ENCODE measurements at regions not wholly inside any gene's neighbourhood (a gene's known extent, or its start where the extent isn't known, plus 50 kb on each side); places are given as distances from the start of the nearest gene placed in this dataset.
"Not testable (repeated sequence)": the region's sequence is repeated elsewhere in the genome, so short reads cannot be mapped to it uniquely, and the experiment has no call there.

DNA sequence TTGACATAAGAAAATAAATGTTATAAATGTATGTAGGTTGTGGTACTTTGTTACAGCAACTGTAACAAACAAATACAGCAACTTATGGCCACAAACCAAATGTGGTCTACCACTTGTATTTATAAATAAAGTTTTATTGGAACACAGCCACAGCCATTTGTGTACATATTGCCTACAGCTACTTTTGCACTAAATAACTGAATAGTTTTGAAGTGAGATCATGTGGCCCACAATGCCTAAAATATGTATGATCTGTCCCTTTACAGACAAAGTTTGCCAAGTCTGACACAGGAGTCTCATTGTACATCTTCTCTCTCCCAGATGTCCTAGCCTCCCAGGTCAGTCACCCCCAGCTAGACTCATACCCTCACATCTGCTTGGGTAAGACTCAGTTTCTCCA, 283.6 kb upstream of the PRDM9 start:
- no peak for DNase-seq

DNA sequence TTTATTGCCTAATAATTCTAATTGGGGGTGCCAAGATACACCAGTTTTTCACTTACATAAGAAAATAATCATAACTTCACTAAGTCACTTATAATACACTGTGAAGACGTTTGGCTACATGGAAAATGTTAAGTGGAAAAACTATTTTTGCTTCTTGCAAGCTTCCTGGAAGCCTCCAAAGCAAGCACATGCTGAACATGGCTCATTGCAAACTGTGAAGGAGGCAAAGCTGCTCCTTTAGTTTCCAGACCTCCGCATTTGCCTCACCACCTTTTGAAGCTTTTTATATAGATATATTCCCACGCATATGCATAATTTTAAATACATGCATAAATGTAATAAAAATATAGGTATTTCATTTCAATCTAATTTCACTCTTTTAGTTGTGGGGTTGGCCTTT, 285.6 kb upstream of the PRDM9 start:
- DNase-seq, result no peak

DNA sequence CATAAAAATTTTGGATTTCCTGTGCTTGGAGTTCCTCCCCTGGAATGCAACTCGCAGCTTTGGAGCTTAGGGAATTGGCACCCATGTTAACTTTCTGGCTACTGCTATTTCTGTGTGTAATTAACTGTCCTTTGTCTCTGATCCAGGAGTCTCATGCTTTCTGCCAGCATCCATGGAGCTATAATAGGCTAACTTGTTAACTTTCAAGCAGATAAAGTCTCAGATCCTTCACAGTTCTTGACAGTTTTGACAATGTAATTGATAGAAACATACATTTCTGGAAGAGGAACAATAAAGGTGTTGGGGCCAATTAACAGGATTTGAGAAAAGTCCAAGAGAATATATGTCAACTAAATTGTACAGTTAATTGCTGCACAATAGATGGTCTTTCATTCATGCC, 290.2 kb upstream of the PRDM9 start:
- DNase-seq, result no peak

DNA sequence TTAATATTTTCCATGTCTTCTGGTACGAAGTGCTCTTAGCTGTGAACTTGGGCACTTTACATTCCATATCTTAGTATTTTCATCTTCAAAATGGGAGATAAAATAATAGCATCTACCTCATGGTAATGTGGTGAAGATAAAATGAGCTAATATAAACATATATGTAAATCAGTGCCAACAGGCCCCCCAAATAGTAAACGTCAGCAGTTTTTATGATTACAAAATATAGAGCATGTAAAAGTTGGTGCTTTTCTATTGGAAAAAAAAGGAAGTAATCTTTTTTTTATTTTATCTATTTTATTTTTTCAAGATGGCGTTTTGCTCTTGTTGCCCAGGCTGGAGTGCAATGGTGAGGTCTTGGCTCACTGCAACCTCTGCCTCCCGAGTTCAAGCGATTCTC, 291.1 kb upstream of the PRDM9 start:
- DNase-seq, result no peak

DNA sequence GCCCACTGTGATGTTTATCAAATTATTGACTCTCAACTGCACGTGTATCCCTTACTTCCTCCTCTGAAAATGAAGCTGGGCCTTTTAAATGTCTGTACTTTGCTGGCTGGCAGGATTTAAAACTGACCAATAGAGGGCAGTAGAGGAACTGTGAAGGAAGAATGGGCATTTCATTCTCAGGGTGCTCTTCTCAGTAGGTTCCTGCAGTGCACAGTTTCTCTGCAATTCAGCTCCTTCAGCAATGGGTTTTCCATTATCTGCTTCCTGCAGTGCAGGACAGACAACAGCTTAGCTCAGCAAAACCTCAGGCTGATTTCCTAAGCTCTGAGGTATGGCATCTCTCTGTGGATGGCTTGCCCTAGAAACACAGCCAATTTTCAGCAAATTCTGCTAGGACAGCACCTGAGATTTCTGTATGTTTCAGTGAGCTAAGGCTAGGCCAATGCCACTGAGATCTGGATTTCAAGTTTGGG, 298.4 kb upstream of the PRDM9 start:
- peak; percentile 40 to 51 for DNase-seq

DNA sequence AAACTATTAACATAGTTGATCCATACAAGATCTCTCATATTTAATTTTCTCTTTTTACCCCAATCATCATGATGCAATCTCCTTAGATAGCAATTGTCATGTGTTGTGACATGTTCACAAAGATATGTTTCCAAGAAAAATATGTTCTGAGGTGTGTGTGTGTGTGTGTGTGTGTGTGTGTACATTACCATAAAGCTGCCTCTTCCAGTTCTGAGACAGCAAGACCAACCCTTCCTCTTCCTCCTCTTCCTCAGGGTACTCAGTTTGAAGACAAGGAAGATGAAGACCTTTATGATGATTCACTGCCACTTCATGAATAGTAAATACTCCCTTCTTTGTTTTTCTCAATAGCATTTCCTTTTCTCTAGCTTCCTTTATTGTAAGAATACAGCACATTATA, 303.3 kb upstream of the PRDM9 start:
- no peak for DNase-seq

DNA sequence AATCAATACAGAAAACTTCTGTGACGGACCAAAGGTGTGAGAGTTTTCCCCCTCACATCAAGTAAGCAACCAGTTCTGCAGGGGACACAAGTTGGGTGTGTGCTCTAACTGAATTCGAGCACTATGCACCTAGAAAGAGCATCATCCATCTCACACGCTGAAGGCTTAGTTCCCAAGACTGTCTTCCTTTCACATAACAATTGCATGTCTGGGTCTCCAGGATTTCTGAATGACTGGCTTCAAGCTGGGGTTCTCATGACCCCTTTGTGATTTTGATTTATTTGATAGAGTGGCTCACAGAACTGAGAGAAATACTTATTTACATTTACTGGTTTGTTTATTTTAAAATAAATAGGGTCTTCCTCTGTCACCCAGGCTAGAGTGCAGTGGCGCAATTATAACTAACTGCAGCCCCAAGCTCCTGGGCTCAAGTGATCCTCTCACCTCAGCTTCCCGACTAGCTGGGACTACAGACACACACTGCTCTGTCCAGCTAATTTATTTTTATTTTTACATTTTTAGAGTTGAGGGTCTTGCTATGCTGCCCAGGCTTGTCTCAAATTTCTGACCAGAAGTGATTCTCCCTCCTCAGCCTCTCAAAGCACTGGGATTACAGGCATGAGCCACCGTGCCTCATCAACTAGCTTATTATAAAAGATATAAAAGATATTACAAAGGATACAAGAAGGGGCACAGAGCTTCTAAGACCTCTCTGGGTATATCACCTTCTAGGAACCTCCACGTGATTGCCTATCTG, 316.7 kb upstream of the CDH12 start:
- DNase-seq, result no peak

DNA sequence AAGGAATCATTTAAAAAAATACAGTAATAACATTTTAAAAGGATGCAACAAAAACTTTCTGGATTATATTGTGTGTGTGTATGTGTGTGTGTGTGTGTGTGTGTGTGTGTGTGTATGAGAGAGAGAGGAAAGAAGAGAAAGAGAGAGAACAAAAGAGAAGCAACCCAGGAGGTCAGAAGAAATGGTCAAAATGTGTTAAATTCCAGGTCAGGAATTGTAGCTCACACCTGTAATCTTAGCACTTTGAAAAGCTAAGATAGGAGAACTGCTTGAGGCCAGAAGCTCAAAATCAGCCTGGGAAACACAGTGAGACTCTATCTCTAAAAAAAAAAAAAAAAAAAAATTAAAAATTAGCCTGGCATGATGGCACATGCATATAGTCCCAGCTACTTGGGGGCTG, 311.8 kb upstream of the CDH12 start:
- no peak for DNase-seq

DNA sequence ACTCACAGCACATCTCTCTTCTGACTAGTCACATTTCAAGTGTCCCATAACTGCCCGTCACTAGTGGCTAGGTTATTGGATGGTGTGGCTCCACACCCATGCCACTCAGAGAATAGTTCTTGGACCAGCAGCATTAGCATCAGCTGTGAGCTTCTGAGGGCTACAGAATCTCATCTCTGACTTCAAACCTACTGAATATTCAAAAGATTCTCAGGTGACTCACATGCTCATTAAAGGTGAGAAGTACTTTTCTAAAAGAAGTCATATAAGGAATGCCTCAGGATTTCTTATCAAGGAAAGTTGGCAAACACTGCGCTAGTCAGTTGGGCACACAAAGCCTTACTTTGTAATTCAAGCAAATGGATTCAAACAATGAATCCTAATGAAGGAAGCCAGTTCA, 305.0 kb upstream of the CDH12 start:
- no peak for DNase-seq

DNA sequence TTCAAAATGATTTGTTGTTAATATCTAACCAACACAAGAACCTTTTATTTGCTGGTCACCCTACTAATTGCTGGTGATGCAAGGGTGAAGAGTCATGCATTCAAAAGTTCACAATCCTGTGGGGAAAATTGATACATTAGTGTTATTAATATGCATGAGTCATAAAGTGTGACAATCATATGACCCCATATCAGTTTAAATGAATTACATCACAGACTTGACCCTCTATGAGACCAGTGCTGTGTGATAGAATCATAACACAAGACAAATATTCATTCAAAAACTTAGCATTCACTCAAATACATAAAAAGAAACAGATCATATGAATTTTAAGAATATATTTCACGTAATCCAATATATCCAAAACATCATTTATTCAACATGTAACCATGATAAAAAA, 304.6 kb upstream of the CDH12 start:
- DNase-seq, result no peak

DNA sequence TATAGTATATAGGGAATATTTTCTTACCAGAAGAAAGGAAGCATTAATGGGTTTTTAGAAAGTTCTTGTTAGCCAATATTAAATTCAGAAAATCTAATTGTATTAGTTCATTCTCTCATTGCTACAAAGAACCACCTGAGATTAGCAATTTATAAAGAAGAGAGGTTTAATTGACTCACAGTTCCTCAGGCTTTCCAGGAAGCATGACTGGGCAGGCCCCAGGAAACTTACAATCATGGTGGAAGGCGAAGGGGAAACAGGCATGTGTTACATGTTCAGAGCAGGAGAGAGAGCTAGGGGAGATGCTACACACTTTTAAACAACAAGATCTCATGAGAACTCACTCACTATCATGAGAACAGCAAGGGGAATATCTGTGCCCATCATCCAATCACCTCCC, 304.0 kb upstream of the CDH12 start:
- no peak for DNase-seq

DNA sequence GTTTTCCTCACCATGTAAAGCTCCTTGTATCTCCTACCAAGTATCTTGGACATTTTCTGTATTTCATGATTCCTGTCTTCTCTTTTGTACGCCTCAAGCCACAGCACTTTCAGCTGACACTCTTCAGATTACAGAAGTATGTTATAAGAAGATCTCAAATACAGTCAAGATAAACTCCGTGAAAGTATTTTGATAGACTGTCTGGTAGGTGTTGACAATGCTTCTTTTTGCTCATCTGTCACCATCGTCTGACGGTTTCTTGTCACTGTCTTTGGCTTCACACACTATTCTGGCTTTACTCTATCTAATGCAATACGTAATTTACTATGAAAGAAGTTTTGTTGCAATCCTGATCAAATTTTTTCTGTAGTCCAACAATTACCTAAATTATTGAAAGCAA, 294.5 kb upstream of the CDH12 start:
- no peak for DNase-seq

DNA sequence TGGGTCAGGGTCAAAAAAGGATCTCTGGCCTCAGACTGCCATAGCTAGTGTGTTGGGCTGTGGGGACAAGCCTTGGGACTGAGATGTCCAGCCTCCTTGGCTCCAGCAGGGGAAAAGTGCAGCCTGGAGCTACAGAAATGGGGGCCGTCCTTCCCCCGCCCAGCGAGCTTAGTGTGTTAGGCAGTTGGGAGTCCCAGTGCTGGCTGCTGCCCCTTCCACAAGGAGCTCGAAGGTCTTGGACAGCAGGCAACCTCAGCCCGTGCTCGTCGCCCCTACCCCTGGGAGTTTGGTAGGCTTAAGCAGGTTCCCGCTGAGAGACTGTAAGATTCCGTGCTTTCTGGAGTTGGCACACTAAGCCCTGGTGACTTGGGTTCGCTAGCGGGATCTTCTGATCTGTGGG, 293.0 kb upstream of the CDH12 start:
- DNase-seq, result no peak

DNA sequence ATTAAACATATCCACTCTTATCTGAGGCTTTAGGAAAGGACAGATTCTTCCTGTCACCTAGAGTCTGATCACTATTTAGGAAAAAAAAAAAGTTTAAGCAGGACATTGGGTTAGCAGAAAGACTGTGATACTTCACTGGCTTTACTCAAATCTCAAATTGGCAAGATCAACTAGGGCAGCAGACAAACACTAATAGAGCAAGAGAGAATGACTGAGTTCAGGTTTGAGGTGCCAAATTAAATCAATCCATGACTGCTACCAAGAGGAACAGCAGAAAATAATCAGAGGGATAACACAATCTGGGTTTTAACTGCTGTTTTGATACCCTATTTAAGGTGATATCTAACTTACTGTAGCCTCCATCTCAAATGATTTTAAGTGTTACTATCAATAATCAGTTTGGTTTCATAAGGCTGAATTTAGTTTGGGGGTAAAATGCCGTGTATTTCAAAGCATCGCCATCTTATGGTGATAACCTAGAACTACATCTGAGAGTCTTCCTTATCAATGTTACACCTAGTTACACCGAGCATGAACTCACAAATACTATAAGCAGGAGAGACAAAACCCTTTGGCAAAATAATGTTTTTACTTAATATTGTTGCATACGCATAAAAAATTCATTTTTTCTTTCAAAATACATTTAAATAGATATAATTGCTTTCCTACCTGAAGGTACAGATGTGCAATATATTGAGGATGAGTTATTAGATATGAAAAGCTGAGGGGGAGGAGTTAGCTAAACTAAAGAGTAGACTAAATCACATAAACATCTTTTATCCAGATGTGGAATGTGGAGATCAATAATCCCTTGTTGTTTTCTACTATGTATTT, 286.4 kb upstream of the CDH12 start:
- DNase-seq, result no peak

DNA sequence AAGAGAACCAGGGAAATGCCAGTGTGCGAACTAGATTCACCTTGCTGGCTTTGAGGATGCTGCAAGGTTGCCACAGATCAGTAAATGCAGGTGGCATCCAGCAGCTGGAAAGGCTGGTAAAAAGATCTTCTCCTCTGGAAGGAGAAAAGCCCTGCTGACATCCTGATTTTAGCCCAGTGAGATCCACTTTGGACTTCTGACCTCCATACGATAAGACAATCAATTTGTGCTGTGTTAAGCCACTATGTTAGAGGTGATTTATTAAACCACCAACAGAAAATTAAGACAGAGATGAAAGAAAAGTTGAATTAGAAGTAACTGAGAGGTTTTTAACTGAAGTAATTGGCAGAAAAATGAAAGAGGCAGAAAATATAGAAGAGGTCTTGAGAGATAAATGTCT, 283.8 kb upstream of the CDH12 start:
- no peak for DNase-seq

DNA sequence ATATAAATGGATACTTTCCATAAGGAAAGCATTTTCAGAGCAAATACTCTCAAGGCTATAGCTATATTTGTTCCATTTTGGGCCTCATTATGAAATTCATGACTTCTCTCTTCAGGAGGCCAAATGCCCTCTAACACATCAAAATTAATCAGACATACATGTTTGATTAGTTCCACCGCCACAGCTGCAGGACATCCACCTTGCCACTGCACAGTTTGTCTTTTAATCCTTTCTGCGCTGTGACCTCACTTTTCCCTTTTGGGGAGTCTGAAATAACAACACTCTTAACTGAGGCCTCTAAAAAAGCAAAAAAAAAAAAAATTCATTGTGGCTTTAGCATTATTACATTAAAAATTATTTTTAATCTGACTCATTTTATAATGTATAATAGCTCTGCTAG, 279.1 kb upstream of the CDH12 start:
- no peak for DNase-seq

DNA sequence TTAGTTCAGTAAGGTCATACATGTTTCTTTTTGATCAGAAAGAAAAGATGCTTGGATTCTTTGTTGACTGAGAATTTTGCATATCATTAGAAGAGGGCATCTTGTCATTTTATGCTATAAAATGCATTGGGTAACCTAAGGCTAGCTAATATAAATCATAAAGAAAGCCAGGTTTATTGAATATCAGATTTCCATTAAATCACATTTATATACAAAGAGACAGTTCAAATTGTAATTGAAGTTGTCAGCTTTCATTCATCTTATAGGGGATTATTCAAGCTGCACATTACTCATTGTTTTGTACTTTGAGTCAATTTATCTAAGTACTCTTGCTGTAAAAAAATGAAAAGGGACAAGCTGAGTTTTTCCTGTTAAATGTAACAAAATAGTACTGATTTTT, 259.1 kb upstream of the CDH12 start:
- DNase-seq, result no peak

DNA sequence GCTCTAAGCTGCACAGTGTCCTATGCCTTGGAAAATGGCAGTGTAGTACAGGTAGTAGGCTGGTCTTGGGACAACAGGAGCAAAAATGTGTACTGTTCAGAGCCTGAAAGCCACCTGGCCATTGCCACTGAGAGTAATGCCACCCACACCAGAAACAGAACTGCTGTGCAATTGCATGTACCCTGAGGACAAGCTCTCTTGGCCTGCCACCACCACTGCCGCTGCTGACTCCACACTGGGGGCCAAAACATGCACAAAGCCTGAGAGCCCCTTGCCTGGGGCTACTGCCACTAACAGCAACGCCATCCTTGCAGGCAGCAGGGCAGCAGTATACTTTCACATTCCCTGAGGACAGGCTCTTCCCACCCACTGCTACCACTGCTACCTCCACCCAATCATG, 251.9 kb upstream of the CDH12 start:
- no peak for DNase-seq

DNA sequence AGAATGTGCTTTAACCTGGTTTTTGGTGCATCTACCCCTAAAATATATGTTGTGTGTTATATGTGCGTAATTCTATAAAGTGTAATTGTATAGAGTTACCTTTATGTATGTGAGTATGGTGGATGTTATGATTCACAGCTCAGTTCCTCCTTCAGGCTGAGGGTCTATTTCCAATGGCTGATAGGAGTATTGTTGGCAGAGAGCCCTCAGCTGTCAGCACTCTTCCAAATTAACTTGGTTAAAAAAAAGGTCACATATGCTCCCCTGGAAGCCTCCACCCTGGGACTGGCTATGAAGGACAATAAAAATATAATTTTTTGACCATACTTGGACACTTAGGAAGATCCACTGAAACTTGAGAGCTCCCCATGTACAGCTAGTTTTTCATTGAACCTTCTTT, 250.4 kb upstream of the CDH12 start:
- no peak for DNase-seq

DNA sequence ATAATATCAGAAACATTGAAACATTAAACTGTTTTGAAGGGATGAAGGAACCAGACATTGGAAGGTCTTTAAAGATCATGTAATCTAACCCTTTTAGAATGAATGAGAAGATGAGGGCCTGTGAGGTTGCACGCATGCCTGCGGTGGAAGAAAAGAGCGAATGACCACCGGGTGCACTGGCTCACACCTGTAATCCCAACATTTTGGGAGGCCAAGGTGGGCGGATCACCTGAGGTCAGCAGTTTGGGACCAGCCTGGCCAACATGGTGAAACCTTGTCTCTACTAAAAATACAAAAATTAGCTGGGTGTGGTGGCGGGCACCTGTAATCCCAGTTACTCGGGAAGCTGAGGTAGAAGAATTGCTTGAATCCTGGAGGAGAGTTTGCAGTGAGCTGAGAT, 242.3 kb upstream of the CDH12 start:
- not testable (repeated sequence) for DNase-seq

DNA sequence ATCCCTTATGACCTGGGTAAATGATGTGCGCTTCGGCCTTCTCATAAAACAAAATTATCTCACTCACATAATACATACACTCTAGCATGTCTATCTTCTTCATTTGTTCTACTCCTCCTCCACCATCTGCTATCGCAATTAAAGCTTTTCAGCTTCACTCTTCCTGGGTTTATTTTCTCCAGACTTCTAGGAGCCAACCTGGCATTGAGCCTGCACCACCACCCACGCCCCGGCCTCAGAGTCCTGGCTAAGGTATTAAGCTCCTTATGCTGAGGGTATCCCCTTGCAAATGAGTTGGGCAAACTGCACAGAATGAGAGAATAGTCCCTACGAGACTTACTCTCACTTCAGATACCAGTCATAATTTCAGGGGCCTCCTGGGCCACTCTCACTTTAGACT, 236.1 kb upstream of the CDH12 start:
- DNase-seq, result no peak

DNA sequence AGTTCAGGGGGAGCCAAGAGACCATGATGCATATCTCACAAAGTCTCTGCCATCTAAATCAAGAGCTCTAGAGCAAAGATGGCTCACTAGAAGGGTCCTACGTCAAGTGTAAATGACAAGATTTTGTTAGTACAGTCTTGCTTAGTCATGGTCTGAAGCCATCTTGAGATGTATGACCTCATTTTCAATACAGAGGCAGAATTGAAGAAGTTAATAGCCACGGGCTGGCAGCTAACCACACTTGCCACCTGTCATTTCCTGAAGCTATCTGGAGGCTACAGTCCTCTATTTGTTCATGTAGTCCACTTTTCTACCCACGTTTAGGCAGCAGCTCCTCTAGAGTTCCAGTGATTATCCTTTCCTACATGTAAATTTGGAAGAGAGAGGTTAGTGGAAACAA, 231.7 kb upstream of the CDH12 start:
- no peak for DNase-seq

DNA sequence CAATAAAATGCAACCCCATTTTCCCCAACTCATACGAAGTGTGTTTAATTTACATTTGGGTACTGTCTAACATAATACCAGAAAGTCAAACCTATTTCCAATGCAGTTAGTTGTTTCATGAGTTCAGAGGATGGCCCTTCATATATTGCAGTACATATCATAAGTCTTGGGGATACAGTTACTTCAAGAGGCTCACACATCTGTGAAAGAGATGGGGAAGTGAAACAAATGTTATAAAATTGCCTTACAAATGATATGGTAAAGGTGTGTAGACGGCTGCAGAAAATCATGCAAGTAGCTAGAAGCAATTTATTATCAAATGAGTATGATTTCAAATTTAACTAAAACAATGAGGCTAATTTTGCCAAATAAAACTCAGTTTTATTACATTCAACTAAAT, 219.0 kb upstream of the CDH12 start:
- DNase-seq, result no peak

DNA sequence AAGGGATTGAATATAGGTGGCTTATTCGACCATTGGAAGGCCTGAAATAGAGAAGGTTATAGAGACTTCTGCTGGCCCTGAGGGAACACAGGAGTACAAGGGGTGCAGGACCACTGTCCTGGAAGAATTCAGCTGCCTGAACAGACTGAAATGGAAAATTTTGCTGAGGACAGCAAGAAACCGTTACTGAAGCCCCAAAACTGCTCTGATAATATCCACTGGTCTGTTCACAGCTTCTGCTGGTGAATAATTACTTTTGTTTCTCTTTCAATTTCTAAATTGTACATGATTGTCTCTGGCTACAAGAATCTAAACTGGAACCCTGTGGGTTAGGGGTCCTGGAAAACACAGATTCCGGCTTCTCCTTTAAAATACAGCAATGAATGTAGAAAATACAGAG, 218.5 kb upstream of the CDH12 start:
- DNase-seq, result no peak
